ENCODE measurements at regions not wholly inside any gene's neighbourhood (a gene's known extent, or its start where the extent isn't known, plus 50 kb on each side); places are given as distances from the start of the nearest gene placed in this dataset.

GRCh38 chr1:157407367-157407766 lies 144.9 kb downstream of the FCRL5 start:
- intact Hi-C loops (cut with DNase I), result no loop called here
- no peak for DNase-seq
- no peaks in the 10 kb centered on the region for H3K27me3 ChIP-seq
- no peaks in the 10 kb centered on the region for H3K4me1 ChIP-seq (ENCODE audit: insufficient read depth)
- H3K27ac ChIP-seq, result no peak overlapping the region
- no peaks in the 10 kb centered on the region for H3K36me3 ChIP-seq
- H3K4me3 ChIP-seq, result no peak overlapping the region
- TF ChIP-seq POLR2A (IDR thresholded peaks at IDR 0.05), result no peak
- H3K9me3 ChIP-seq, result no peaks in the 10 kb centered on the region

GRCh38 chr1:157405662-157406061 lies 146.7 kb downstream of the FCRL5 start:
- no peak for DNase-seq
- 78 to 91% (median 87%) methylated on average over 4 of the region's 4 CpGs for WGBS, 3 donors
- no peaks in the 10 kb centered on the region for H3K36me3 ChIP-seq
- no peaks in the 10 kb centered on the region for H3K9me3 ChIP-seq
- H3K4me3 ChIP-seq, result no peak overlapping the region
- H3K27me3 ChIP-seq, result no peaks in the 10 kb centered on the region
- intact Hi-C loops (cut with DNase I), result no loop called here
- no peak for TF ChIP-seq POLR2A (IDR thresholded peaks at IDR 0.05)
- TF ChIP-seq EP300 (IDR thresholded peaks at IDR 0.05), result no peak
- TF ChIP-seq, protein P1, sequence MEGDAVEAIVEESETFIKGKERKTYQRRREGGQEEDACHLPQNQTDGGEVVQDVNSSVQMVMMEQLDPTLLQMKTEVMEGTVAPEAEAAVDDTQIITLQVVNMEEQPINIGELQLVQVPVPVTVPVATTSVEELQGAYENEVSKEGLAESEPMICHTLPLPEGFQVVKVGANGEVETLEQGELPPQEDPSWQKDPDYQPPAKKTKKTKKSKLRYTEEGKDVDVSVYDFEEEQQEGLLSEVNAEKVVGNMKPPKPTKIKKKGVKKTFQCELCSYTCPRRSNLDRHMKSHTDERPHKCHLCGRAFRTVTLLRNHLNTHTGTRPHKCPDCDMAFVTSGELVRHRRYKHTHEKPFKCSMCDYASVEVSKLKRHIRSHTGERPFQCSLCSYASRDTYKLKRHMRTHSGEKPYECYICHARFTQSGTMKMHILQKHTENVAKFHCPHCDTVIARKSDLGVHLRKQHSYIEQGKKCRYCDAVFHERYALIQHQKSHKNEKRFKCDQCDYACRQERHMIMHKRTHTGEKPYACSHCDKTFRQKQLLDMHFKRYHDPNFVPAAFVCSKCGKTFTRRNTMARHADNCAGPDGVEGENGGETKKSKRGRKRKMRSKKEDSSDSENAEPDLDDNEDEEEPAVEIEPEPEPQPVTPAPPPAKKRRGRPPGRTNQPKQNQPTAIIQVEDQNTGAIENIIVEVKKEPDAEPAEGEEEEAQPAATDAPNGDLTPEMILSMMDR (IDR thresholded peaks at IDR 0.05), result no peak
- H3K27ac ChIP-seq, result no peak overlapping the region
- no peaks in the 10 kb centered on the region for H3K4me1 ChIP-seq (ENCODE audit: insufficient read depth)

DNA sequence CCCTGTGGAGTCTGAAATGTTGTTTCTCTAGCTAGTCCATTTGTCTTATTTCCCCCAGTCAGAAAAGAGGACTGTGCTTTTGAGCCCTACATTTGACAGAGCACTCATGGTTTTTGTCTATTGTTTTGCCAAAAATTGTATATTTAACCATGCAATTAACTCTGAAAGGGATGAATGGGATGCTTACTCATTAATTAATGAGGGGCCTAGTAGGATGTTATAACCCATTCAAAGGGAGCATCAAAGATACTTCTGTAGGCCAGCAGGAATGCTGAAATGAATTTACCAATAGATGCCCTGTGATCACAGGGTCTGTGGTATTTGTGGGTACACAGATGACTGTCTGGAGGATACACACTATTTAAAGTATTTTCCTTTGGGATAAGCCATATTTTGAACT lies 147.7 kb downstream of the FCRL5 start:
- intact Hi-C loops (cut with DNase I), result no loop called here
- H3K9me3 ChIP-seq, result no peaks in the 10 kb centered on the region

DNA sequence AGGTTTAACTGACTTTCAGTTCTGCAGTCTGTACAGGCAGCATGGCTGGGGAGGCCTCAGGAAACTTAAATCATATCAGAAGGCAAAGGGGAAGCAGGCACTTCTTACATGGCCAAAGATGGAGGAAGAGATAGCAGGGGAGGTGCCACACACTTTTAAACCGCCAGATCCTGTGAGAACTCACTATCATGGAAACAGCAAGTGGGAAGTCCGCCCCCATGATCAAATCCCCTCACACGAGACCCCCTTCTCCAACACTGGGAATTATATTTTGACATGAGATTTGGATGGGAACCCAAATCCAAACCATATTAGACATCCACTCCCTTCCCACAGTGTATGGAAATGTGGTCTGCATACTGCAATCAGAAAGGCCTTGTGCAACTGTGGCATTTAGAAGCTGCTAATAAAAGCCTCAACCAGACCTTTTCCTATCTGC lies 148.2 kb downstream of the FCRL5 start:
- WGBS, 3 donors, result 60 to 79% (median 62%) methylated on average over 3 of the region's 3 CpGs
- DNase-seq, result no peak
- Histone ChIP-seq H3K4me3 (no peak overlapping the region), H3K9me3 (no peaks in the 10 kb centered on the region), H3K27me3 (no peaks in the 10 kb centered on the region), H3K27ac (no peak overlapping the region), H3K36me3 (no peaks in the 10 kb centered on the region), H3K4me1 (ENCODE audit: insufficient read depth) (no peaks in the 10 kb centered on the region)
- TF ChIP-seq EP300 (IDR thresholded peaks at IDR 0.05) (no peak), POLR2A (IDR thresholded peaks at IDR 0.05) (no peak)
- TF ChIP-seq, protein P1 (IDR thresholded peaks at IDR 0.05), result no peak
- intact Hi-C loops (cut with DNase I), result no loop called here

More for the DNA sequence above, 147.7 kb downstream of the FCRL5 start:
- no peak for DNase-seq
- H3K27ac ChIP-seq, result no peak overlapping the region
- no peaks in the 10 kb centered on the region for H3K27me3 ChIP-seq
- TF ChIP-seq EP300 (IDR thresholded peaks at IDR 0.05) (no peak), POLR2A (IDR thresholded peaks at IDR 0.05) (no peak)
- TF ChIP-seq, protein P1 (IDR thresholded peaks at IDR 0.05), result no peak
- H3K4me1 ChIP-seq (ENCODE audit: insufficient read depth), result no peaks in the 10 kb centered on the region
- H3K36me3 ChIP-seq, result no peaks in the 10 kb centered on the region
- H3K4me3 ChIP-seq, result no peak overlapping the region

- Histone ChIP-seq H3K36me3 (no peaks in the 10 kb centered on the region), H3K9me3 (no peaks in the 10 kb centered on the region), H3K27me3 (no peaks in the 10 kb centered on the region), H3K4me1 (ENCODE audit: insufficient read depth) (no peaks in the 10 kb centered on the region), H3K4me3 (no peak overlapping the region), H3K27ac (no peak overlapping the region)
- WGBS, 3 donors, result 26 to 58% (median 27%) methylated on average over 1 of the region's 1 CpG
- TF ChIP-seq EP300 (IDR thresholded peaks at IDR 0.05) (no peak), POLR2A (IDR thresholded peaks at IDR 0.05) (no peak)
- TF ChIP-seq, protein P1 (IDR thresholded peaks at IDR 0.05), result no peak
- DNase-seq, result no peak
- intact Hi-C loops (cut with DNase I), result no loop called here
These were observed 148.7 kb downstream of the FCRL5 start for GRCh38 chr1:157403608-157404007.
